ENCODE measurements at regions not wholly inside any gene's neighbourhood (a gene's known extent, or its start where the extent isn't known, plus 50 kb on each side); places are given as distances from the start of the nearest gene placed in this dataset.

- TF ChIP-seq CTCF (IDR thresholded peaks at IDR 0.05) (no peak), POLR2A (IDR thresholded peaks at IDR 0.05) (no peak)
These were observed 237.1 kb upstream of the PLD5 start for GRCh38 chr1:242761556-242761955.

Measured in upper lobe of left lung (tissue), 4 donors.